Fibroblast of mammary gland (primary cell): ENCODE measurements at regions not wholly inside any gene's neighbourhood (a gene's known extent, or its start where the extent isn't known, plus 50 kb on each side); places are given as distances from the start of the nearest gene placed in this dataset.
A peak's percentile ranks its signal among the peaks of the same experiment; 100 is the strongest.

Experiments
- DNase-seq: peaks from one replicate; pipeline ENCODE4 v3.0.0-alpha.2; 2010; ENCODE audit warnings: low read depth
- H3K4me3 ChIP-seq: 2 replicates; pipeline ENCODE4 v1.5.1; 2011; ENCODE audit warnings: low read depth, mild to moderate bottlenecking, low read length, moderate library complexity; ENCODE audit not compliant: control insufficient read depth
- TF ChIP-seq, protein P1 (sequence below): conservative IDR thresholded peaks from 2 replicates; pipeline ENCODE4 v1.5.1; 2011; ENCODE audit warnings: low read depth, low read length, inconsistent platforms; ENCODE audit not compliant: control insufficient read depth, insufficient read depth

DNA sequence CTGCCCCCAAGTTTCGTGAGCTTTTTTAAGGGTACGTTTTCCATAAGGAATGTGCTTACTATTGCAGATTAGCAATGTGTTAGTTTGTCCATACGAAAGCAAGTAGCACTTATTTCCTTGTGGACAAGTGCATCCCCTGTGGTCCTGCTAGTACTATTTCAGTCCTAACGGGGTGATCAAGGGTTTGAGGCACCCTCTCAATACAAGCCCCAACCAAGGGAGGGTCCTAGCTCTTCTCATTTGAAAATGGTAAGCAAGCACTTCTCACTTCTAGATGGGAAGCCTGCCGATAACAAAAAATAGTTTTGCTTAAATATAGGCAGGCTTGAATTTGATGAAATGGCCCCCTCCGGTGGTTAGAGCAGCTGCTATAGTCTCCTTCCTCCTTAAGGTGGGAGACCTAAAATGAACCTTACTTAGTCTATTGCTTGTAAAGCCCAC is 64.0 kb upstream of the HMCN1 start:
- peak; percentile 46 for DNase-seq

DNA sequence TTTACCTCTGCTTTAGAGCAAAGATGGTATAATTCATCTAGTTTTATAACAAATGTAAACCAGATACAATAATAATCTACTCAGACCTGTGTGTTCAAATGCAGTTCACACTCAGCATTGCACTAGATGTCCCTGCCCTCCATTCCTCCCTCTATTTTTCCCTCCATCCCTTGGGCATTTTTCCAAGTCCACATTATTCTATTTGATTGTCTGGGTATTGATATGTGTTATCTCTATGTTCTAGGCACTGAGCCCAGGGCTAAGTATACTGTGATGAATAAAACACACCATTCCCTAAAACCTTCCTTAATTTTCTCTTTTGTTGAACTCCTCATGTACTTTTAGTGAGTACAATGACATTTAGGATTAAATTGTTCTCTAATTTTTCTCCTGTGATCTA is 66.2 kb upstream of the HMCN1 start:
- DNase-seq: no peak
- H3K4me3 ChIP-seq: no peak overlapping the region
- TF ChIP-seq, protein P1, sequence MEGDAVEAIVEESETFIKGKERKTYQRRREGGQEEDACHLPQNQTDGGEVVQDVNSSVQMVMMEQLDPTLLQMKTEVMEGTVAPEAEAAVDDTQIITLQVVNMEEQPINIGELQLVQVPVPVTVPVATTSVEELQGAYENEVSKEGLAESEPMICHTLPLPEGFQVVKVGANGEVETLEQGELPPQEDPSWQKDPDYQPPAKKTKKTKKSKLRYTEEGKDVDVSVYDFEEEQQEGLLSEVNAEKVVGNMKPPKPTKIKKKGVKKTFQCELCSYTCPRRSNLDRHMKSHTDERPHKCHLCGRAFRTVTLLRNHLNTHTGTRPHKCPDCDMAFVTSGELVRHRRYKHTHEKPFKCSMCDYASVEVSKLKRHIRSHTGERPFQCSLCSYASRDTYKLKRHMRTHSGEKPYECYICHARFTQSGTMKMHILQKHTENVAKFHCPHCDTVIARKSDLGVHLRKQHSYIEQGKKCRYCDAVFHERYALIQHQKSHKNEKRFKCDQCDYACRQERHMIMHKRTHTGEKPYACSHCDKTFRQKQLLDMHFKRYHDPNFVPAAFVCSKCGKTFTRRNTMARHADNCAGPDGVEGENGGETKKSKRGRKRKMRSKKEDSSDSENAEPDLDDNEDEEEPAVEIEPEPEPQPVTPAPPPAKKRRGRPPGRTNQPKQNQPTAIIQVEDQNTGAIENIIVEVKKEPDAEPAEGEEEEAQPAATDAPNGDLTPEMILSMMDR: no peak

More for the DNA sequence above, 64.0 kb upstream of the HMCN1 start:
- TF ChIP-seq, protein P1: peak; percentile 59
- no peak overlapping the region for H3K4me3 ChIP-seq

DNA sequence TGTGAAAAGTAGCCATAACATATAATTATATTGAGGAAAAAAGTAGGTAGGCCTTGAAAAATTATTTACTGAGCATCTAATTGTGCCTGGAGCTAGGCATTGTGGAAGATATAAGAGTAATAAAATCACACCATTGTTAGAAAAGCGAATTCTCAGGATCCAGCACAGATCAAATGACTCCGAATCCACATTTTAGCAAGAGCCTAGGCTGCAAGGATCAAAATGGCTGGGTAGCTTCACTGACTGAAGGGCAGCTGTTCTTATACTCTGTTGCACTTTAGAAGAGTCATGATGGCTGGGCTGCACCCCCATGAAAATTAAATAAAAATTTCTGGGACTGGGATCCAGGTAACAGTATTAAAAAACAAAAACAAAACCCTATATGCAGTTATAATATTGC is 67.6 kb upstream of the HMCN1 start:
- TF ChIP-seq, protein P1: no peak
- DNase-seq: no peak
- no peak overlapping the region for H3K4me3 ChIP-seq

DNA sequence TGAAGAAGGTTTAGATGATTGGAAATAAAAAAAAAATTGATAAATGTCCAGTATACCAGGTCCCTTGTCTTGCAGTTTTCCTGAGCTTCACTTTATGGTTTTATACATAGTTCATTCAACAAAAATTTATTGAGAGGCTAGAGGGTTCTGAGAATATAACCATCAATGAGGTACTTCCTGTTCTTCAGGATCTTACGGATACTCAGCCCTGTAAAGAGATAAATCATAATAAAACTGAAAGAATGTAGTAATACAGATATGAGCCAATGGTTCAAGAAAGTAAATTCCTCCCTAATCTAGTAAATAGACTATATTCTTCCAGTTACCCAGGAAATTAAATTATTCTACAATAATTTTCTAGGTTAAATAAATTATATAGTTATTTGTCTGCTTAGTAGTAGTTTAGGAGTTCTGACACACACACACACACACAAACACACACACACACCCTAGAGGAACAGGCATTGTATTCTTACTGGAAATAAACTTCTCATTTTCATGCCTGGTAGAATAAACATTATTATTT is 70.4 kb upstream of the HMCN1 start:
- H3K4me3 ChIP-seq: no peak overlapping the region
- TF ChIP-seq, protein P1: no peak
- DNase-seq: no peak

DNA sequence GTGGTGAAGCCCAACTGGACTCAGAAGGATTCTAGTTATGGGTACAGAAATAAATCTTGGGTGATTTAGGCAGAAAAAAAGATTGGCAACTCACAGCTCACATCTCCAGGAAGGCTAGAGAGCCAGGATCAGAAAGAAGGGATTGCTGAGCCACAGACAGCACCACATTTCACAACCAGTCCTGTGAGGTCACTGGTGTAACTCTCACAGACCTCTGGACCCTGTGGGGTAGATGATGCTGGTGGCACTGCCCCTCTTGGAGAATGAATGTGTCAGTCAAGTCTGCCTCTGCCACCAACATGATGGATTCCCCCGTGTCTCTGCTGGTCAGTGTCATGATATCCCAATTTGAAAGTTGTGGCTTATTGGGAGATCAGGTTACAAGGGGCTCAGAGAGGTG is 70.9 kb upstream of the HMCN1 start:
- no peak for DNase-seq
- TF ChIP-seq, protein P1: no peak
- no peak overlapping the region for H3K4me3 ChIP-seq

DNA sequence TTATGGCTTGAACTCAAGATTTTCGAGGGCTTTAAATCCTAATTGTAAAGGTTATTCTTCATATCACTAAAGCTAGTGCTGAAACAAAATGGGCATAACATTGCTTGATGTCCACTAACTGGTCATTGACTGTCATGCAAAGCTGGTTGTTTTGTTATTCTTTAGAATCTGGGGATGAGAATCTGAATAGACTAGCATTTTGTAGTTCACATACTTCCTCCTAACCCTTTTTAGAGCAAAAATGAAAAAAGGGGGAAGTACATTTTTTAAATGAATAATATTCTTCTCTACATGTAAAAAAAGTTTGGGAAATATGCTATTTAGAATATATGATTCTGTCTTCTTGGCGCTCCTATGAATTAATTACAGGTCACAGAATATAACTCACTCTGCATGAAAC is 72.2 kb upstream of the HMCN1 start:
- no peak for DNase-seq
- TF ChIP-seq, protein P1: no peak
- H3K4me3 ChIP-seq: no peak overlapping the region

DNA sequence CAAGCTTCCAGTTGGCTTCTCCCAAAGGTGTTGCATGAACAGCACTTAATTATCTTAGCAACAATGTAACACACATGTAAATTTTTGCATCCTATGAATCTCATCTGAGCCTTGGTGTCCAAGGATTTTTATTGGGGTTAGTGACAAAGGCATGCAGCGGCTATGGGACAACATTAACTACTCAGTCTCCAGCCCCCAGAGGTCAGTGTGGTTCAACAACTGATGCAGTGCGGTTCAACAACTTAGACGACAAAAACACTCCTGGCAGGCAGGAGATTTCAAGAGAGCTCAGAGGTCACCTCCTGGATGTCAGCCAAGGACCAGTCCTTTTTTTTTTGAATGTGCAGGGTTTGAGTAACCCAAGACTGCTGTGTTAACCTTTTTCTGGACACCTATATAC is 77.5 kb upstream of the HMCN1 start:
- no peak for DNase-seq
- TF ChIP-seq, protein P1: no peak
- H3K4me3 ChIP-seq: no peak overlapping the region
